Psoas muscle (tissue), 7 donors: ENCODE measurements at regions not wholly inside any gene's neighbourhood (a gene's known extent, or its start where the extent isn't known, plus 50 kb on each side); places are given as distances from the start of the nearest gene placed in this dataset.
"Not testable (repeated sequence)": the region's sequence is repeated elsewhere in the genome, so short reads cannot be mapped to it uniquely, and the experiment has no call there.

ENCODE experiments used
- ATAC-seq, 4 donors: fragments of 200-7000 bp; cut with Tn5 transposase; one replicate each; pipeline ENCODE4 v1.9.1; 2020; ENCODE audit warnings: moderate library complexity in 3 of 4, mild to moderate bottlenecking in 2 of 4
- DNase-seq, 2 donors: peaks; one replicate each; pipeline ENCODE4 v3.0.0-alpha.2; 2020
- H3K27ac ChIP-seq: fragments of 200-600 bp; one replicate; pipeline ENCODE4 v1.8.0; 2022
- H3K27me3 ChIP-seq, 3 donors: fragments of 200-600 bp in 1 of 3; one replicate each; pipeline versions ENCODE4 v1.6.1 to v1.8.0; 2013 to 2022; ENCODE audit warnings: low read length in 2 of 3, mild to moderate bottlenecking in 2 of 3, moderate library complexity in 1 of 3; ENCODE audit not compliant: insufficient read depth in 3 of 3
- H3K36me3 ChIP-seq, 2 donors: fragments of 200-600 bp in 1 of 2; one replicate each; pipeline versions ENCODE4 v1.6.1 to v1.8.0; 2013 to 2022; ENCODE audit warnings: low read depth in 1 of 2, mild to moderate bottlenecking in 1 of 2, moderate library complexity in 1 of 2; ENCODE audit not compliant: insufficient read depth in 1 of 2
- H3K4me1 ChIP-seq: fragments of 200-600 bp; one replicate; pipeline ENCODE4 v1.8.0; 2022
- H3K4me3 ChIP-seq: fragments of 200-600 bp; one replicate; pipeline ENCODE4 v1.8.0; 2022; ENCODE audit warnings: mild to moderate bottlenecking
- H3K9me3 ChIP-seq: fragments of 200-600 bp; one replicate; pipeline ENCODE4 v1.8.0; 2022
- CTCF ChIP-seq: fragments of 200-600 bp; IDR thresholded peaks from one replicate; pipeline ENCODE4 v1.8.0; 2022; ENCODE audit warnings: antibody characterized with exemption
- WGBS, 3 donors: extraction: QIAGEN DNeasy Blood & Tissue Kit; methylation state at CpG; one replicate each; pipeline versions ENCODE4 v1.1.6 to v1.1.7; 2013; 5-methylcytosine and 5-hydroxymethylcytosine counted together
- intact Hi-C, 2 donors: fragments of 100-400 bp; cut with DNase I; formaldehyde crosslinking; loops; one replicate each; pipeline versions ENCODE4 v1.11.0 to v1.14.2; 2022
- donor health status: healthy with polysubstance abuse.
- donor health status: DM: no; HTN: no; CAD: no; lungs with moderate emphysema.
- donor health status: Bipolar disorder and iron deficiency.
- donor health status: healthy.
- donor health status: DM: yes; HTN: yes; CAD: no.
- donor health status: DM: no; HTN: no; CAD: no.
- donor health status: DM: yes; HTN: yes; CAD: no.

DNA sequence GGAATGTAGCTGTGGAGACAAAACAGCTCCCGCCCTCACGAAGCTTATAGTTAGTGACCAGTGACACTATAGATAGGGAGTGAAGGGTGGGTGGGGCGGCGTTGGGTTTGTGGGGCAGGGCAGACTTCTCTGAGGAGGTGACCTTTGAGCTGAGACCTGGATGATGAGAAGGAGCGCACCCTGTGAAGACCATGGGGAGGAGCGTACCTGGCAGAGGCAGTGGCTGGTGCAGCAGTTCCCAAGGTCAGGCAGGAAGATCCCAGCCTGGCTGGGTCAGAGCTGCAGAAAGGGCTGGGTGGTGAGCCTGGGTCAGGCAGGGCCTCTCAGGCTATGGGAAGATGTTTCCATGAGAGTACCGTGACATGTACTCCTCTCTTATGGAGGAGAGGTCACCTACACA lies 135.0 kb upstream of the RCN1 start:
- intact Hi-C loops = loop anchor here in 1 of 2 donors (2.0 kb wide), 1 partner anchor 657 kb away; no protein-coding TSS in a partner anchor
- H3K36me3 ChIP-seq = no peaks in the 10 kb centered on the region
- H3K27ac ChIP-seq = no peak overlapping the region
- ATAC-seq (no peak), DNase-seq (no peak)
- H3K9me3 ChIP-seq = no peaks in the 10 kb centered on the region
- H3K4me3 ChIP-seq = no peak overlapping the region
- TF ChIP-seq CTCF = no peak
- 86 to 95% (median 88%) methylated on average over 7 of the region's 7 CpGs for WGBS, 3 donors
- H3K27me3 ChIP-seq = no peaks in the 10 kb centered on the region
- no peaks in the 10 kb centered on the region for H3K4me1 ChIP-seq

DNA sequence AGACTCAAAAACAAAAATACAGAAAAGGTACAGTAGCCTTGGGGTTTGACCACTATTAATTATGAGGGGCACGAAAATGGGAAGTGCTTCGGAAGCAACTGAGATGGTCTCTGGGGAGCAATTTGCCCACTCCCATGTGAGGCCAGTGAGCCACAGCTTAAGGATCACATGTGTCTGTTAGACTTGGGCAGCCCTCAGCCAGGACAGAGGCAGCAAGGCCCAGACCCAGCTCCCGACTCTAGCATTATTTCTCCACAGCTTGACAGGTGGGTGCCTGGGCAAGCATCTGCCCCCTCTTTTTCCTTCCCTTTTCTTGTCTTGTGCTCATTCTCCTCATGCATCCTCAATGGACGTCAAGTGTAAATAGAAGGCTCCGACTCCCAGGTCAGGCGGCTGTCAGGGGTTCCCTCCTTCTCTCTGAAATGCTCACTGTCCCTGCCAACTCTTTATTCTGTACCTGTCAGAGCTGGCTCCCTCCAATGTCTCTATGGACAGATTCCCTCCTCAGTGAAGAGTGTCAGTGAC lies 137.0 kb upstream of the RCN1 start:
- no peaks in the 10 kb centered on the region for H3K27me3 ChIP-seq

GRCh38 chr11:31949733-31950200 lies 138.6 kb upstream of the PAX6 start:
- H3K27ac ChIP-seq, H3K9me3 ChIP-seq, H3K4me3 ChIP-seq, intact Hi-C loops, DNase-seq, H3K4me1 ChIP-seq, H3K27me3 ChIP-seq, H3K36me3 ChIP-seq, ATAC-seq: not testable (repeated sequence)

More for the DNA sequence above, 137.0 kb upstream of the RCN1 start:
- Histone ChIP-seq H3K36me3 (no peaks in the 10 kb centered on the region), H3K9me3 (no peaks in the 10 kb centered on the region), H3K4me1 (no peaks in the 10 kb centered on the region), H3K27ac (no peak overlapping the region), H3K4me3 (no peak overlapping the region)
- no peak for TF ChIP-seq CTCF
- WGBS, 3 donors = 59 to 71% (median 65%) methylated on average over 6 of the region's 6 CpGs
- DNase-seq (no peak), ATAC-seq (no peak)
- intact Hi-C loops = no loop called here

DNA sequence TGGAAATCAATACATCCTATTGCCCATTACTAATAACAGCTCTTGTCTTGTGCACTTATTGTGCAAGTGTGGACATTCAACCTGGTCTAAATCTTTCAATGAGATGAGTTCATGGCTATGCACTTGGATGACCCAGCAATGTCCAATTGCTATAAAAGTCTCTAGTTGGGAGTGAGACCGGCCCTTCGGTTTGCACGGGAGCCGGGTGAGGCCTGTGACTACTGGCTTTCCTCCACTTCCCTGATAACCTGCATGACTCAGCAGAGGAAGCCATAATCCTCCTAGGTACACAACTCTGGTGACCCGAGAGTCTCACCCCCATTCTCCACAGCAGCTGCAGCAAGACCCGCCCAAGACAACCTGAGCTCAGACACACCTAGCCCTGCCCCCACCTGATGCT lies 135.9 kb upstream of the PAX6 start:
- DNase-seq (no peak), ATAC-seq (no peak)
- Histone ChIP-seq H3K9me3 (no peaks in the 10 kb centered on the region), H3K27me3 (no peaks in the 10 kb centered on the region), H3K36me3 (no peaks in the 10 kb centered on the region), H3K4me3 (no peak overlapping the region), H3K27ac (no peak overlapping the region), H3K4me1 (no peaks in the 10 kb centered on the region)
- WGBS, 3 donors = 81 to 95% (median 88%) methylated on average over 6 of the region's 6 CpGs
- intact Hi-C loops = no loop called here
- no peak for TF ChIP-seq CTCF

- Histone ChIP-seq H3K4me1 (no peaks in the 10 kb centered on the region), H3K27me3 (no peaks in the 10 kb centered on the region), H3K36me3 (no peaks in the 10 kb centered on the region), H3K27ac (no peak overlapping the region), H3K4me3 (no peak overlapping the region), H3K9me3 (no peaks in the 10 kb centered on the region)
- intact Hi-C loops = no loop called here
- DNase-seq (no peak), ATAC-seq (no peak)
- TF ChIP-seq CTCF = no peak
- WGBS, 3 donors = 28 to 34% (median 33%) methylated on average over 2 of the region's 2 CpGs
Observed at GRCh38 chr11:31943056-31943780, 132.1 kb upstream of the PAX6 start.
